GM12872 (cell line): ENCODE measurements at regions not wholly inside any gene's neighbourhood (a gene's known extent, or its start where the extent isn't known, plus 50 kb on each side); places are given as distances from the start of the nearest gene placed in this dataset.

Experiments
- CTCF ChIP-seq: IDR thresholded peaks from 3 replicates; pipeline ENCODE4 v1.5.1; 2011; ENCODE audit warnings: low read depth, mild to moderate bottlenecking, low read length, moderate library complexity; ENCODE audit not compliant: insufficient read depth

GRCh38 chr20:63087872-63088680, 81.3 kb upstream of the BHLHE23 start:
- no peak for TF ChIP-seq CTCF

GRCh38 chr20:63087236-63087871, 80.6 kb upstream of the BHLHE23 start:
- no peak for TF ChIP-seq CTCF

GRCh38 chr20:63086421-63087235, 79.9 kb upstream of the BHLHE23 start:
- TF ChIP-seq CTCF: no peak

- no peak for TF ChIP-seq CTCF
These were observed 78.5 kb upstream of the BHLHE23 start for GRCh38 chr20:63085151-63085861.

- no peak for TF ChIP-seq CTCF
These were observed 77.8 kb upstream of the BHLHE23 start for GRCh38 chr20:63084563-63084927.

- no peak for TF ChIP-seq CTCF
These were observed 77.2 kb upstream of the BHLHE23 start for GRCh38 chr20:63083831-63084562.
